ENCODE measurements at regions not wholly inside any gene's neighbourhood (a gene's known extent, or its start where the extent isn't known, plus 50 kb on each side); places are given as distances from the start of the nearest gene placed in this dataset.

DNA sequence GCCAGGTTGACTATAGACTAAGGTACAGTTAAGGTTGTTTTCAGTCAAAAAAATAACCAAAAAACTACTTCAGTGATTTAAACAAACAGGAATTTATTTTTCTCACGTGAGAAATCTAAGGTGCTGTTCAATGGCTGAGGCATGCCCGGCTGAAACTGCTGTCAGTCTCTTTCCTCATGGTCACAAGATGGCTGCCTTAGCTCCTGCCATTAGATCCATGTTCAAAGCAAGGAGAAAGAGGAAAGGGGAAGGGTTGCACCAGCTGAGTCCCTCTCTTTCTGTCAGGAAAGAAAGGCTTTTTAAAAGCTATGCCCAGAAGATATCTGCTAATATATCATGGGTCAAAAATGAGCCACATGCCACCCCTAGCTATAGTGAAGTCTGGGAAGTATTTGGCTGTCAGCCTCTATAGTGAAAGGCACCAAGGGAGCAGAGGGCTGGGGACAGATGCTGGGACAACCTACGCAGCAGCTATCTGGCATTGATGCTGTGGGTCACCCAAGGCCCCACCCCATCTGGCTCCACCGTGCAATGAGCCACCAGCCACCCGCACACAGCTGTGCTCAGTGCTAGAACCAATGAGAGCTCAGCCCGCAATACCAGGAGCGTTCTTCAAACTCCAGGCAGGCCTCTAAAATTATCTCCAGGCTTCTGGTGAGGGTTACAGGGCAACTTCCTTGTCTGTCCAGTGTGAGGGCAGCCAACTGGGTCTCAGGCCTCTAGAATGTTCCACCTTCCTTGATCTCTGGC, 64.7 kb upstream of the GATA2 start:
- Mint-ChIP-seq H3K27ac (no peak overlapping the region), H3K27me3 (ENCODE audit: low read depth) (peaks cover 34% of the 10 kb centered on the region), H3K4me3 (no peak overlapping the region), H3K36me3 (no peaks in the 10 kb centered on the region), H3K9me3 (no peaks in the 10 kb centered on the region; the same call in 1 of the 2 replicates), H3K4me1 (peaks cover 20% of the 10 kb centered on the region)
- TF ChIP-seq ZBTB21 (CRISPR knock-in tag; IDR thresholded peaks at IDR 0.05; ENCODE audit: borderline replicate concordance) = no peak
- TF ChIP-seq, protein P1, sequence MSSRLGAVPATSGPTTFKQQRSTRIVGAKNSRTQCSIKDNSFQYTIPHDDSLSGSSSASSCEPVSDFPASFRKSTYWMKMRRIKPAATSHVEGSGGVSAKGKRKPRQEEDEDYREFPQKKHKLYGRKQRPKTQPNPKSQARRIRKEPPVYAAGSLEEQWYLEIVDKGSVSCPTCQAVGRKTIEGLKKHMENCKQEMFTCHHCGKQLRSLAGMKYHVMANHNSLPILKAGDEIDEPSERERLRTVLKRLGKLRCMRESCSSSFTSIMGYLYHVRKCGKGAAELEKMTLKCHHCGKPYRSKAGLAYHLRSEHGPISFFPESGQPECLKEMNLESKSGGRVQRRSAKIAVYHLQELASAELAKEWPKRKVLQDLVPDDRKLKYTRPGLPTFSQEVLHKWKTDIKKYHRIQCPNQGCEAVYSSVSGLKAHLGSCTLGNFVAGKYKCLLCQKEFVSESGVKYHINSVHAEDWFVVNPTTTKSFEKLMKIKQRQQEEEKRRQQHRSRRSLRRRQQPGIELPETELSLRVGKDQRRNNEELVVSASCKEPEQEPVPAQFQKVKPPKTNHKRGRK (CRISPR knock-in tag; IDR thresholded peaks at IDR 0.05; ENCODE audit: borderline replicate concordance) = no peak
- TF ChIP-seq, protein P2, sequence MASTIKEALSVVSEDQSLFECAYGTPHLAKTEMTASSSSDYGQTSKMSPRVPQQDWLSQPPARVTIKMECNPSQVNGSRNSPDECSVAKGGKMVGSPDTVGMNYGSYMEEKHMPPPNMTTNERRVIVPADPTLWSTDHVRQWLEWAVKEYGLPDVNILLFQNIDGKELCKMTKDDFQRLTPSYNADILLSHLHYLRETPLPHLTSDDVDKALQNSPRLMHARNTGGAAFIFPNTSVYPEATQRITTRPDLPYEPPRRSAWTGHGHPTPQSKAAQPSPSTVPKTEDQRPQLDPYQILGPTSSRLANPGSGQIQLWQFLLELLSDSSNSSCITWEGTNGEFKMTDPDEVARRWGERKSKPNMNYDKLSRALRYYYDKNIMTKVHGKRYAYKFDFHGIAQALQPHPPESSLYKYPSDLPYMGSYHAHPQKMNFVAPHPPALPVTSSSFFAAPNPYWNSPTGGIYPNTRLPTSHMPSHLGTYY (CRISPR knock-in tag; IDR thresholded peaks at IDR 0.05) = no peak
- TF ChIP-seq, protein P3, sequence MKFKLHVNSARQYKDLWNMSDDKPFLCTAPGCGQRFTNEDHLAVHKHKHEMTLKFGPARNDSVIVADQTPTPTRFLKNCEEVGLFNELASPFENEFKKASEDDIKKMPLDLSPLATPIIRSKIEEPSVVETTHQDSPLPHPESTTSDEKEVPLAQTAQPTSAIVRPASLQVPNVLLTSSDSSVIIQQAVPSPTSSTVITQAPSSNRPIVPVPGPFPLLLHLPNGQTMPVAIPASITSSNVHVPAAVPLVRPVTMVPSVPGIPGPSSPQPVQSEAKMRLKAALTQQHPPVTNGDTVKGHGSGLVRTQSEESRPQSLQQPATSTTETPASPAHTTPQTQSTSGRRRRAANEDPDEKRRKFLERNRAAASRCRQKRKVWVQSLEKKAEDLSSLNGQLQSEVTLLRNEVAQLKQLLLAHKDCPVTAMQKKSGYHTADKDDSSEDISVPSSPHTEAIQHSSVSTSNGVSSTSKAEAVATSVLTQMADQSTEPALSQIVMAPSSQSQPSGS (CRISPR knock-in tag; IDR thresholded peaks at IDR 0.05; ENCODE audit: borderline replicate concordance, low read depth) = no peak
- TF ChIP-seq, protein P4, sequence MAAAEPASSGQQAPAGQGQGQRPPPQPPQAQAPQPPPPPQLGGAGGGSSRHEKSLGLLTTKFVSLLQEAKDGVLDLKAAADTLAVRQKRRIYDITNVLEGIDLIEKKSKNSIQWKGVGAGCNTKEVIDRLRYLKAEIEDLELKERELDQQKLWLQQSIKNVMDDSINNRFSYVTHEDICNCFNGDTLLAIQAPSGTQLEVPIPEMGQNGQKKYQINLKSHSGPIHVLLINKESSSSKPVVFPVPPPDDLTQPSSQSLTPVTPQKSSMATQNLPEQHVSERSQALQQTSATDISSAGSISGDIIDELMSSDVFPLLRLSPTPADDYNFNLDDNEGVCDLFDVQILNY (CRISPR knock-in tag; IDR thresholded peaks at IDR 0.05) = no peak
- TF ChIP-seq HMGXB4 (CRISPR knock-in tag; IDR thresholded peaks at IDR 0.05) = no peak
- TF ChIP-seq ZNF423 (CRISPR knock-in tag; IDR thresholded peaks at IDR 0.05) = no peak
- TF ChIP-seq, protein P5, sequence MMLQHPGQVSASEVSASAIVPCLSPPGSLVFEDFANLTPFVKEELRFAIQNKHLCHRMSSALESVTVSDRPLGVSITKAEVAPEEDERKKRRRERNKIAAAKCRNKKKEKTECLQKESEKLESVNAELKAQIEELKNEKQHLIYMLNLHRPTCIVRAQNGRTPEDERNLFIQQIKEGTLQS (CRISPR knock-in tag; conservative IDR thresholded peaks at IDR 0.05) = no peak
- TF ChIP-seq NR1H2 (CRISPR knock-in tag; IDR thresholded peaks at IDR 0.05) = no peak
- no peak for TF ChIP-seq ZNF416 (CRISPR knock-in tag; IDR thresholded peaks at IDR 0.05)
- TF ChIP-seq, protein P6, sequence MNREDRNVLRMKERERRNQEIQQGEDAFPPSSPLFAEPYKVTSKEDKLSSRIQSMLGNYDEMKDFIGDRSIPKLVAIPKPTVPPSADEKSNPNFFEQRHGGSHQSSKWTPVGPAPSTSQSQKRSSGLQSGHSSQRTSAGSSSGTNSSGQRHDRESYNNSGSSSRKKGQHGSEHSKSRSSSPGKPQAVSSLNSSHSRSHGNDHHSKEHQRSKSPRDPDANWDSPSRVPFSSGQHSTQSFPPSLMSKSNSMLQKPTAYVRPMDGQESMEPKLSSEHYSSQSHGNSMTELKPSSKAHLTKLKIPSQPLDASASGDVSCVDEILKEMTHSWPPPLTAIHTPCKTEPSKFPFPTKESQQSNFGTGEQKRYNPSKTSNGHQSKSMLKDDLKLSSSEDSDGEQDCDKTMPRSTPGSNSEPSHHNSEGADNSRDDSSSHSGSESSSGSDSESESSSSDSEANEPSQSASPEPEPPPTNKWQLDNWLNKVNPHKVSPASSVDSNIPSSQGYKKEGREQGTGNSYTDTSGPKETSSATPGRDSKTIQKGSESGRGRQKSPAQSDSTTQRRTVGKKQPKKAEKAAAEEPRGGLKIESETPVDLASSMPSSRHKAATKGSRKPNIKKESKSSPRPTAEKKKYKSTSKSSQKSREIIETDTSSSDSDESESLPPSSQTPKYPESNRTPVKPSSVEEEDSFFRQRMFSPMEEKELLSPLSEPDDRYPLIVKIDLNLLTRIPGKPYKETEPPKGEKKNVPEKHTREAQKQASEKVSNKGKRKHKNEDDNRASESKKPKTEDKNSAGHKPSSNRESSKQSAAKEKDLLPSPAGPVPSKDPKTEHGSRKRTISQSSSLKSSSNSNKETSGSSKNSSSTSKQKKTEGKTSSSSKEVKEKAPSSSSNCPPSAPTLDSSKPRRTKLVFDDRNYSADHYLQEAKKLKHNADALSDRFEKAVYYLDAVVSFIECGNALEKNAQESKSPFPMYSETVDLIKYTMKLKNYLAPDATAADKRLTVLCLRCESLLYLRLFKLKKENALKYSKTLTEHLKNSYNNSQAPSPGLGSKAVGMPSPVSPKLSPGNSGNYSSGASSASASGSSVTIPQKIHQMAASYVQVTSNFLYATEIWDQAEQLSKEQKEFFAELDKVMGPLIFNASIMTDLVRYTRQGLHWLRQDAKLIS (CRISPR knock-in tag; IDR thresholded peaks at IDR 0.05; ENCODE audit: borderline replicate concordance) = no peak
- POLR2A ChIA-PET = no interaction called here
- DNase-seq (ENCODE audit: low spot score) = no peak
- no peak for ATAC-seq
- CTCF ChIA-PET = interaction anchor here (1.1 to 1.4 kb wide), 3 partner anchors 15 to 60 kb away, joined by 3 to 4 read pairs (median 3); no protein-coding TSS in a partner anchor

GRCh38 chr3:128556907-128557306, 63.9 kb upstream of the GATA2 start:
- H3K4me1 Mint-ChIP-seq = peaks cover 20% of the 10 kb centered on the region
- H3K27ac Mint-ChIP-seq = no peak overlapping the region
- H3K36me3 Mint-ChIP-seq = no peaks in the 10 kb centered on the region
- H3K4me3 Mint-ChIP-seq = no peak overlapping the region
- POLR2A ChIA-PET = no interaction called here
- ATAC-seq (no peak), DNase-seq (ENCODE audit: low spot score) (no peak)
- no peaks in the 10 kb centered on the region; the same call in 1 of the 2 replicates for H3K9me3 Mint-ChIP-seq
- peaks cover 35% of the 10 kb centered on the region for H3K27me3 Mint-ChIP-seq (ENCODE audit: low read depth)
- CTCF ChIA-PET = interaction anchor here (1.1 to 1.4 kb wide), 3 partner anchors 16 to 61 kb away, joined by 3 to 4 read pairs (median 3); no protein-coding TSS in a partner anchor
- TF ChIP-seq, protein P3 (CRISPR knock-in tag; IDR thresholded peaks at IDR 0.05; ENCODE audit: borderline replicate concordance, low read depth) = no peak
- TF ChIP-seq ZBTB21 (CRISPR knock-in tag; IDR thresholded peaks at IDR 0.05; ENCODE audit: borderline replicate concordance) = no peak
- TF ChIP-seq FOXP1 (CRISPR knock-in tag; IDR thresholded peaks at IDR 0.05; ENCODE audit: borderline replicate concordance) = no peak
- TF ChIP-seq ESRRA (CRISPR knock-in tag; IDR thresholded peaks at IDR 0.05; ENCODE audit: borderline replicate concordance) = no peak
- no peak for TF ChIP-seq FOXK1 (CRISPR knock-in tag; IDR thresholded peaks at IDR 0.05)
- no peak for TF ChIP-seq CREB1 (CRISPR knock-in tag; IDR thresholded peaks at IDR 0.05)
- no peak for TF ChIP-seq TEAD1 (CRISPR knock-in tag; IDR thresholded peaks at IDR 0.05)

All from WTC11 (cell line).